A549 (cell line): ENCODE measurements at regions not wholly inside any gene's neighbourhood (a gene's known extent, or its start where the extent isn't known, plus 50 kb on each side); places are given as distances from the start of the nearest gene placed in this dataset.

ENCODE experiments used
- ATAC-seq, 2 experiments: fragments of 200-7000 bp in 1 of 2; fragments of >200 bp in 1 of 2; cut with Nextera tagmentation in 1 of 2; cut with Tn5 transposase in 1 of 2; 3 replicates each; pipeline versions ENCODE4 v1.8.0 to v1.9.1; 2018 to 2020; ENCODE audit warnings: mild to moderate bottlenecking in 1 of 2, moderate library complexity in 1 of 2
- CTCF ChIA-PET: fragments of 300-600 bp; sonication (Branson Sonifier 250); formaldehyde crosslinking; extraction: SDS; loops from one replicate; lab custom pipeline; 2021; ENCODE audit warnings: antibody characterized with exemption, inconsistent platforms; lab: Yijun Ruan, JAX
- POLR2A ChIA-PET: fragments of 350-600 bp; formaldehyde crosslinking; extraction: SDS; loops from one replicate; lab custom pipeline; 2021; ENCODE audit warnings: antibody characterized with exemption, inconsistent platforms; lab: Yijun Ruan, JAX
- DNase-seq, 2 experiments: peaks; one replicate each; pipeline versions ENCODE4 v3.0.0 to v3.0.0-alpha.2; 2011 to 2016; ENCODE audit warnings: low read depth in 1 of 2, low spot score in 1 of 2
- FAIRE-seq: peaks from 2 replicates; lab custom pipeline; 2011; peaks lifted over from hg19 to GRCh38; lab: Jason Lieb, UNC
- H3K27ac ChIP-seq, 2 experiments: fragments of >200 bp; sonication (Bioruptor Twin); formaldehyde crosslinking; 3 replicates each; pipeline ENCODE4 v1.5.1; 2016 to 2017
- H3K4me1 ChIP-seq: fragments of >200 bp; sonication (Bioruptor Twin); formaldehyde crosslinking; 3 replicates; pipeline ENCODE4 v1.6.1; 2016
- H3K4me2 ChIP-seq: fragments of >200 bp; sonication (Bioruptor Twin); formaldehyde crosslinking; 3 replicates; pipeline ENCODE4 v1.6.1; 2016
- H3K4me3 ChIP-seq: fragments of >200 bp; sonication (Bioruptor Twin); formaldehyde crosslinking; 3 replicates; pipeline ENCODE4 v1.5.1; 2016
- H3K9me3 ChIP-seq: fragments of >200 bp; sonication (Bioruptor Twin); formaldehyde crosslinking; 3 replicates; pipeline ENCODE4 v1.6.1; 2016
- BHLHE40 ChIP-seq: IDR thresholded peaks from 2 replicates; pipeline ENCODE4 v1.6.1; 2012; ENCODE audit warnings: low read depth, low read length, inconsistent platforms
- CBX2 ChIP-seq: fragments of 200-600 bp; sonication (generic); IDR thresholded peaks from 2 replicates; pipeline ENCODE4 v1.6.1; 2016; ENCODE audit warnings: low read depth, mild to moderate bottlenecking, borderline replicate concordance
- CEBPB ChIP-seq, 2 experiments: fragments of >200 bp in 1 of 2; sonication (Bioruptor Twin) in 1 of 2; formaldehyde crosslinking in 1 of 2; IDR thresholded peaks; 2 replicates each; pipeline ENCODE4 v1.6.1; 2012 to 2016
- CTCF ChIP-seq: fragments of >200 bp; sonication (Bioruptor Twin); formaldehyde crosslinking; IDR thresholded peaks from 3 replicates; pipeline ENCODE4 v1.5.1; 2016
- HOXB13 ChIP-seq: fragments of 250-450 bp; sonication (Bioruptor Pico); IDR thresholded peaks from 2 replicates; pipeline ENCODE4 v1.5.0; 2020; ENCODE audit warnings: low read depth, mild to moderate bottlenecking, moderate library complexity
- MAZ ChIP-seq: fragments of 150-350 bp; IDR thresholded peaks from 2 replicates; pipeline ENCODE4 v1.6.1; 2014; ENCODE audit warnings: antibody characterized with exemption, low read depth, low read length, borderline replicate concordance
- MYC ChIP-seq: IDR thresholded peaks from 2 replicates; pipeline ENCODE4 v1.6.1; 2012; ENCODE audit warnings: mild to moderate bottlenecking, inconsistent platforms, low read length, improper control_type of control experiment, borderline replicate concordance
- NPAS2 ChIP-seq: fragments of 250-450 bp; sonication (Bioruptor Pico); IDR thresholded peaks from 2 replicates; pipeline ENCODE4 v1.8.0; 2022; ENCODE audit warnings: mild to moderate bottlenecking, moderate library complexity, borderline replicate concordance
- PBX3 ChIP-seq: IDR thresholded peaks from 2 replicates; pipeline ENCODE4 v1.6.1; 2012
- RAD21 ChIP-seq, 2 experiments: fragments of >200 bp in 1 of 2; sonication (Bioruptor Twin) in 1 of 2; formaldehyde crosslinking in 1 of 2; IDR thresholded peaks in 1 of 2; conservative IDR thresholded peaks in 1 of 2; 2 replicates in 1 of 2; 3 replicates in 1 of 2; pipeline ENCODE4 v1.6.1; 2012 to 2018; ENCODE audit warnings: inconsistent platforms in 1 of 2
- RCOR1 ChIP-seq: fragments of 150-350 bp; IDR thresholded peaks from 2 replicates; pipeline ENCODE4 v1.6.1; 2014; ENCODE audit warnings: antibody characterized with exemption, low read length, low read depth
- SMC3 ChIP-seq: fragments of >200 bp; sonication (Bioruptor Twin); formaldehyde crosslinking; IDR thresholded peaks from 3 replicates; pipeline ENCODE4 v1.6.1; 2018; ENCODE audit warnings: inconsistent platforms
- SREBF2 ChIP-seq: fragments of 450-650 bp; IDR thresholded peaks from 2 replicates; pipeline ENCODE4 v1.6.1; 2014; ENCODE audit warnings: mild to moderate bottlenecking, moderate library complexity
- ZFP36 ChIP-seq: fragments of 450-650 bp; IDR thresholded peaks from 2 replicates; pipeline ENCODE4 v1.6.1; 2014; ENCODE audit warnings: borderline replicate concordance; ENCODE audit not compliant: partially characterized antibody
- ZSCAN20 ChIP-seq: fragments of 250-450 bp; sonication (Bioruptor Pico); IDR thresholded peaks from 2 replicates; pipeline ENCODE4 v1.8.0; 2022; ENCODE audit warnings: mild to moderate bottlenecking, moderate library complexity
- WGBS: methylation state at CpG from one replicate; pipeline ENCODE4 v1.1.6; 2017; ENCODE audit errors: missing lambda C conversion rate; 5-methylcytosine and 5-hydroxymethylcytosine counted together
- TF ChIP-seq, protein P1 (sequence below): fragments of >200 bp; sonication (Bioruptor Twin); formaldehyde crosslinking; IDR thresholded peaks from 2 replicates; pipeline ENCODE4 v1.6.1; 2016
- TF ChIP-seq, protein P2 (sequence below): fragments of 250-450 bp; sonication (Bioruptor Pico); IDR thresholded peaks from 2 replicates; pipeline ENCODE4 v1.5.0; 2020; ENCODE audit warnings: low read depth, mild to moderate bottlenecking, moderate library complexity

GRCh38 chr16:55014022-55014421, 83.4 kb downstream of the IRX5 start:
- Histone ChIP-seq H3K4me3 (no peak overlapping the region), H3K4me2 (no peak overlapping the region), H3K9me3 (no peaks in the 10 kb centered on the region), H3K4me1 (no peaks in the 10 kb centered on the region), H3K27ac (no peak overlapping the region)
- ATAC-seq (no peak), DNase-seq (no peak), FAIRE-seq (no peak)
- no peak for TF ChIP-seq MAZ
- peak; percentile 50 for TF ChIP-seq ZFP36
- POLR2A ChIA-PET: no interaction called here
- CTCF ChIA-PET: no interaction called here
- WGBS: 60% methylated on average over 4 of the region's 4 CpGs

DNA sequence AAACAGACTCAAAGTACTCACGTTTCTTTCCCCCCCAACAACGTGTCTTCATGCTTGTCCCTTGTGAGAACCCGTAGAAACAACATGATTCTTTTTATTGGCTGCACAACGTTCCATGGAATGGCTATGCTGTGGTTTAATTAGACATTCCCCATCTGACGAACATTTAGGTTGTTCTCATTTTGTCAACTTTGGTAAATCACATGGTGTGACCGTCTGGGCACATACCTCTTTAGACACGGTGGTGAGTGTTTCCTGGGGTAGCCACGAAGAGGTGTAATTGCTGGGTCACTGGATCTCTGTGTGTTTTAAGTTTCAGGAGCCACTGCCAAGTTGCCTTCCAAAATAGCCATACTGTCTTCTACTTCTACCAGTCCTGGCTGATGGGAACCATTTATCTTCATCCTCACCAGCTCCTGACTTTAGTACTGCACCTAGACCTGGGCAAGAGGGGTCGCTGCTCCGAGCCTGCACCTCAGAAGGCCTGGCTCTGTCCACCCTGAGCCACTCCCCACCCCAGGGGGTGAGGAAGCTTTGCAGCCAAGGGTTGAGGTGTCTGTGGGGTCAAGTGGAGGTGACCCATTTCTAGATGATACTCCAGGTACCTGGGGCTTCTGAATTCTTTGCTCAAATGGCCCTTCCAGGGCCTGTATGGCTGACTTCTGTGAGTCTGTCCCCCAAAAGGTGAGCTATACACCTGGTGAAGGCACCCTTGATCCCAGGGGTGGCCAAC, 84.7 kb downstream of the IRX5 start:
- DNase-seq (no peak), FAIRE-seq (no peak), ATAC-seq (no peak)
- Histone ChIP-seq H3K4me1 (no peaks in the 10 kb centered on the region), H3K9me3 (no peaks in the 10 kb centered on the region; the same call in 2 of the 3 replicates), H3K4me3 (no peak overlapping the region), H3K27ac (no peak overlapping the region), H3K4me2 (no peak overlapping the region)
- TF ChIP-seq SREBF2: no peak
- TF ChIP-seq PBX3: no peak
- TF ChIP-seq RAD21 (conservative IDR thresholded peaks at IDR 0.05 in 1 of 2, IDR thresholded peaks at IDR 0.05 in 1 of 2): no peak
- TF ChIP-seq BHLHE40: no peak
- no peak for TF ChIP-seq RCOR1
- TF ChIP-seq HOXB13 (CRISPR knock-in tag): no peak
- TF ChIP-seq, protein P1, sequence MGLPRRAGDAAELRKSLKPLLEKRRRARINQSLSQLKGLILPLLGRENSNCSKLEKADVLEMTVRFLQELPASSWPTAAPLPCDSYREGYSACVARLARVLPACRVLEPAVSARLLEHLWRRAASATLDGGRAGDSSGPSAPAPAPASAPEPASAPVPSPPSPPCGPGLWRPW: no peak
- no peak for TF ChIP-seq CTCF
- TF ChIP-seq ZSCAN20: no peak
- TF ChIP-seq MAZ: no peak
- no peak for TF ChIP-seq NPAS2 (CRISPR knock-in tag)
- TF ChIP-seq SMC3: no peak
- POLR2A ChIA-PET: no interaction called here
- WGBS: 20% methylated on average over 10 of the region's 10 CpGs
- CTCF ChIA-PET: interaction anchor here (1.4 kb wide), 1 partner anchor 30 kb away, joined by 3 read pairs; no protein-coding TSS in a partner anchor

- ATAC-seq (no peak), DNase-seq (no peak)
- Histone ChIP-seq H3K4me3 (no peak overlapping the region), H3K4me1 (no peaks in the 10 kb centered on the region), H3K27ac (no peak overlapping the region), H3K4me2 (no peak overlapping the region)
- 67% methylated on average over 9 of the region's 9 CpGs for WGBS
- POLR2A ChIA-PET: no interaction called here
- TF ChIP-seq CEBPB (IDR thresholded peaks at IDR 0.05) (no peak), CBX2 (no peak), MYC (no peak), ZSCAN20 (no peak), MAZ (no peak), ZFP36 (no peak), BHLHE40 (no peak)
- TF ChIP-seq, protein P1: no peak
- TF ChIP-seq, protein P2, sequence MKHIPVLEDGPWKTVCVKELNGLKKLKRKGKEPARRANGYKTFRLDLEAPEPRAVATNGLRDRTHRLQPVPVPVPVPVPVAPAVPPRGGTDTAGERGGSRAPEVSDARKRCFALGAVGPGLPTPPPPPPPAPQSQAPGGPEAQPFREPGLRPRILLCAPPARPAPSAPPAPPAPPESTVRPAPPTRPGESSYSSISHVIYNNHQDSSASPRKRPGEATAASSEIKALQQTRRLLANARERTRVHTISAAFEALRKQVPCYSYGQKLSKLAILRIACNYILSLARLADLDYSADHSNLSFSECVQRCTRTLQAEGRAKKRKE: no peak
- TF ChIP-seq, all 56 proteins: peak for 0
- CTCF ChIA-PET: interaction anchor here (1.4 kb wide), 1 partner anchor 28 kb away, joined by 3 read pairs; no protein-coding TSS in a partner anchor
- FAIRE-seq: no peak
- H3K9me3 ChIP-seq: no peaks in the 10 kb centered on the region; the same call in 2 of the 3 replicates
These were observed 85.8 kb downstream of the IRX5 start for GRCh38 chr16:55016515-55016914.
